LoVo (cell line): ENCODE measurements at regions not wholly inside any gene's neighbourhood (a gene's known extent, or its start where the extent isn't known, plus 50 kb on each side); places are given as distances from the start of the nearest gene placed in this dataset.
"Not testable (repeated sequence)": the region's sequence is repeated elsewhere in the genome, so short reads cannot be mapped to it uniquely, and the experiment has no call there.

Source experiments
- DNase-seq: peaks from one replicate; pipeline ENCODE4 v3.0.0-alpha.2; 2016; ENCODE audit warnings: low spot score

GRCh38 chr2:58768715-58769080, 527.6 kb upstream of the FANCL start:
- DNase-seq, result no peak

- no peak for DNase-seq
Observed at GRCh38 chr2:58767828-58768714, 526.9 kb upstream of the FANCL start.

DNA sequence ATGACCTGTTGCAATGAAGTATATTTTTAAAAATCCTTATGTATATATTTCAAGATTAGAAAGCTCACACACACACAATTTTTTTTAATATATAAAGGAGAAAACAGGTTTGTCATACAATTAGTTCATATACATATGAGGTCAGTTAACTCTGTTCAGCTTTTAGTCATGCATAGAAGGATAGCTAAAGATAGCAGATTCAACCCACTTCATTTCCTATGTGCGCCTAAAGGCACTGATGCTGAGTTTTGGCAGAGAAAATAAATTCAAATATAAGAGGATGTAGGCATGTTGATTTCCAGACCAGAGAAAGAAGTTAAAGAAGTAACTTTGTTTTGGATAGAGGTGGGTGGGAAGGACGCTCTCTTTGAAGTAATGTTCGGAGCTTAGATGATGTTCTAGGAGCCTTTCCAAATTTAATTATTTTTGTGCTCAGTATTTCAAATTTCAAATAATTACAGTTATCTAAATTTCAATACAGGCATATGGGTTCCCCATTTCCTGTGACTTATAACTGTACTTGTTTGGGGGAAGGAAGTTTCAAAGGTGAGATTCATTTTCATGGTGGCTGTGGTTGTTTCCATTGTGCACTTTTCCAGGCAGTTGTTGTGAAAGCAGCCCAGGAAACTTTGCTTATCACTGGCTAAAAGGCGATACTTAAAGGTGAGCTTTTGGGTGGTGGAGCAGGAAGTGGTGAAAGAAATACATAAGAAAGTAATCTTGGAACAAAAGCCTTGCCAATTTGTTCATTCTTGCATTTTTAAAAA, 523.4 kb upstream of the FANCL start:
- DNase-seq, result no peak

DNA sequence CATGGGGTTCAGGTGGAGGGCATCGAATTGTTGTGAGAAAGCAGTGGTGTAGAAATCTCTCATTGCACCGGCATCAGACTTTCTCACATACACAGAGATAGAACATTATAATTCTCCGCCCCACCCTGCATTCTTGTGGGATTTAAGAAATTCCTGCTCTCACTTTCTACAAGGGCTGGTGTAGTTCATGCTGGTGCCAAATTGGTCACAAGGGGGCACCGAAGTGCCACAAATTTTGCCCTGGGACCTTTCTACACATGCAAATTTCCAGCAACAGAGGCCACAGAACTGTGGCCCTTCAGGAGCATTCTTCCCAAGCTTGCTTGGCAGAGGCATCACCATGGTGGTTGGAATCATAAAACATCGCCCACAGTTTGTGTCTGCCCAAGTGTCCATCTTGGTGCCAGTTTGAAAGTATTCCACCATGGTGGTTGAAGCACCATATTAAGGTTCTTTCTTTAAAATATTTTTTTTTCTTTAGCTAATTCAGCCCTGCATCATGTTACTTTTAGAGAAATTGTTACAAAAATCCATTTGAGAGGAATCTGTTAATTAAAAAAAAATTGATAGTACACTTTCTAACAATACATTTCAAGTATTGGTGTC, 521.2 kb upstream of the FANCL start:
- DNase-seq, result peak; percentile 23

DNA sequence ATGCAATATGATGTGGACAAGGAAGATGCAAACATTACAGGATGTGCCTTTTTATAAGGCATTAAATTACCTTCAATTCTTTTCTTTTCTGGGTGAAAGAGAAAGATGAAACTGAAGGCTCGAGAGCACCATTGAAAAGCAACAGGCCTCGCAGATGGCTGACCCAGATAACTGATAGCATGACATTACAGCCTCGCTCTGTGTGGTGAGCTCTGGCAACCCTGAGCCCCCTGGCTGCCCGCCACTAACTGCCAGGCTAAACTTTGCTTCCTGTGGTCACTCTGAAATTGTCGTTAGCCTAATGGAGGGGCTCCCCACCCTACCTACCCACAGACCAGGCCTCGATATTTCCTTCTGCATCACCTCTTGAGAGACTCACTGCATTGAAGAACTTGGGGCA, 516.8 kb upstream of the FANCL start:
- no peak for DNase-seq

DNA sequence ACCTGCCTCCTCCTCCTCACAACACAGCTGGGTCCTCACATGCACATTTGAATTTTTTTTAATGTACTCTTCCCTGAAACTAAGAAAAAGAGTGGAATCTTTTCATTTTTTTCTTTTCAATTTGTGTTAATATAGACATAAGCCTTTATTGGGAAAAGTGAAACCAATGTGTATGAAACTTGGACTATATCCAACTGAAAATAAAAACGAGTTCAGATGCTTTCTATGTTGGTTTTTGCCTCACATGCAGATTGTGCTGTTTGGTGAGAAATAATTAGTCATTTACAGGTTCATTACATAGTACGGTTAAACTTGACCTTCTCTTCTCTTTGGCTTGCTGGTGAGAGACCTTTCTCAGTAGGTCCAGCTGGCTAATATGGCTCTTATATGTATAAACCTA, 515.2 kb upstream of the FANCL start:
- no peak for DNase-seq

- DNase-seq, result not testable (repeated sequence)
Observed at GRCh38 chr2:58752507-58752906, 511.4 kb upstream of the FANCL start.

GRCh38 chr2:58751676-58752075, 510.6 kb upstream of the FANCL start:
- DNase-seq, result not testable (repeated sequence)

GRCh38 chr2:58749041-58749440, 507.9 kb upstream of the FANCL start:
- DNase-seq, result no peak

DNA sequence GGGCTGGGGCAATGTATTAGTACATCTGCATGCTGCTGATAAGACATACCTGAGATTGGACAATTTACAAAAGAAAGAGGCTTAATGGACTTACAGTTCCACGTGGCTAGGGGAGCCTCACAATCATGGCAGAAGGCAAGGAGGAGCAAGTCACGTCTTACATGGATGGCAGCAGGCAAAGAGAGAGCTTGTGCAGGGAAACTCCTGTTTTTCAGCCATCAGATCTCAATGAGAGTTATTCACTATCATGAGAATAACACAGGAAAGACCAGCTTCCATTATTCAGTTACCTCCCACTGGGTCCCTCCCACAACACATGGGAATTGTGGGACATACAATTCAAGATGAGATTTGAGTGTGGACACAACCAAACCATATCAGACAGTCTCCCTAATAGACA, 504.2 kb upstream of the FANCL start:
- DNase-seq, result not testable (repeated sequence)

DNA sequence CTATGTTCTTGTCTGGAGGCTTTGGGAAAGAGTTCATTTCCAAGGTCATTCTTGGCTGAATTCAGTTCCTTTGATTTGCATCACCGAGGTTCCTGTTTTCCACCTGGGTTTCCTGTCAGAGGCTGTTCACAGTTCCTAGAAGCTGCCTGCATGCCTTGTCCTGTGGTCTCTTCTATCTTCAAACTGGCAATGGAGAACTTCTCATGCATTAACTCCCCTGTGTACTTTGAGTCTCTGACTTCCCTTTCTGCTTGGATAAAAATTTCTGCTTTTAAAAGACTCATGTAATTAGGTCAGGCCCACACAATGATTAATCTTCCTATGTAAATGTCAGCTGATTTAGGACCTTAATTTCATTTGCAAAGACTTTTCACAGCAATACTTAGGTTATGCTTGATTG, 499.3 kb upstream of the FANCL start:
- DNase-seq, result no peak

DNA sequence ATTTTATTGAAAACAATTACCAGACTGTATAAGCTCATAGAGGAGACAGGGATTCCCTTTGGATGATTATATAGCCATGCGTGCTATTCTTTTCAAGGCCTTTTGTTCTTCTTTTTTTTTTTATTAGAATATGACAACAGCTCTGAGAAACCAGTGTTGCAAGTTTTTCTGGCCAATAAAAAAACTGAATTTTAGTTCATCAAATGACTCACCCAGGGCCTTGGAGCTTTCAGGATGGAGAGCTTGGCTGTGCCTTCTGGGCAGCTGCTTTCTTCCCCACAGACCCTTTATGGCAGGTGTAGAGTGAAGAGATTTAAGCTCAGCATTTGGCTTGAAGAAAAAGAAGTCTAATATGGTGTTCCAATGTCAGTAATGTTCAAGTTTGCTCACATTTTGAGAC, 497.9 kb upstream of the FANCL start:
- DNase-seq, result no peak

GRCh38 chr2:58734365-58734764, 493.2 kb upstream of the FANCL start:
- DNase-seq, result no peak

GRCh38 chr2:58732999-58733398, 491.9 kb upstream of the FANCL start:
- DNase-seq, result no peak

- DNase-seq, result no peak
Observed at GRCh38 chr2:58731488-58731869, 490.4 kb upstream of the FANCL start.

- DNase-seq, result no peak
Observed at GRCh38 chr2:58730764-58731487, 489.8 kb upstream of the FANCL start.

DNA sequence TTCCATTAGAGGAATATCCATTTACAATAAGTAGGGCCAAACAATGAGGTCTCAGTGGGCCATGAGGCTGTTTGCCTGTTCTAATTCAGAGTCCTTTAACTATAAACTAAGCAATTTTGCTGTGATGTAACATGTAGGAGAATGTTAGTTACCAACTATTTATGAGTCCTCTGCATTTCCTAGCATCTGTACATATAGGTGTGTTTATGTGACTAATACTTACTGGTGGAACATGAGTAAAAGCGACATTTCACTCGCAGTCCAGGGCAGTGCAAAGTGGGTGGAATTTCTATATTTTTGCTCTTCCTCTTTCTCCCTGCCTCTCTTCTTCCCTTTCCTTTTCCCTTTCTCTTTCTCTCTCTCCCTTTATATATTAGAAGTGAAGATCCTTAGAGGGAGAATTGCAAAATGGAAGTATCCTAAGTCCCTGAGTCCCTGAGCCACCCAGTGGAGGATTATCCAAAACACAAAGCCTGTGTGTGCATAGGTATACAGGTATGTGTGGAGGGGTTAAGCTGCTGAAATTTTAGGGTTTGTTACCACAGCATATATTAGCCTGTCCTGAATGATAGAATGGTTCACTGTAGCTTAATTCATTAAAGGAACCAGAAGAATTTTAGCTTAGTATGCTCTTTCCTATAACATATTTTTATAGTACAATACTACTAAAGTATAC, 487.0 kb upstream of the FANCL start:
- no peak for DNase-seq

DNA sequence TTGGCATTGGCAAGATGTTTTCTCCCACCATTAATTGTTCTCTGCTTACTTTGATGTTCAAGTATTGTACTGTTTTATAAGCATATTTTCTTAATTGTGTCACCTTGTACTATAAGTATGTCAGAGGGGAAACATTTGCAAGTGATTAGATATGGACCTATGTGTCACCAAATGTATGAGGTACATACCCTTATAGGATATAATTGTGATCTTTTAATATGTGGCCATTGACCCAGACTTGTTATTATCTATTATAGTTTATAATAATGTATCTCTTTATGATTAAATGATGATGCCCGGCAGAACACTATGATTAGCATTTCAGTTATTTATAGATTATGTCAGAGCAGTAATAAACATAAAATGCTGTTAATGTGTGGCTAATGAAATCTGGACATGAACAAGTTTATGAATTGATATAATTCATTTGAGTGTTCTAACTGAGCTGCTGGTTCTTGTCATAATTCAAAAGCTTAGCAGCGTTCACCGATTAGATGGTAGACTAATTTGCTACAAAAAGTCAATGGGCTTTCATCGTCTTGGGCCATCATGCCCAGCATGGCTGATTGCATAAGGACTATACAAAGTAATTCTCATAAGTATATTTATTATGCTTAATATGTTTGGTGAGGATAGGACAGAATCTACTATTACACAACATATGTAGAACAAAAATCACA, 480.9 kb upstream of the FANCL start:
- no peak for DNase-seq

GRCh38 chr2:58720770-58721697, 479.9 kb upstream of the FANCL start:
- DNase-seq, result no peak
